ENCODE measurements at regions not wholly inside any gene's neighbourhood (a gene's known extent, or its start where the extent isn't known, plus 50 kb on each side); places are given as distances from the start of the nearest gene placed in this dataset.

- no peak overlapping the region for H3K27ac ChIP-seq (ENCODE audit: low read length)
- no peak overlapping the region for H3K4me3 ChIP-seq (ENCODE audit: low read length)
- no peaks in the 10 kb centered on the region for H3K27me3 ChIP-seq (ENCODE audit: control insufficient read depth, insufficient read depth, low read length)
- H3K36me3 ChIP-seq (ENCODE audit: control insufficient read depth, insufficient read depth, low read length), result no peaks in the 10 kb centered on the region
- no CpG with 5 or more reads among the region's 1 CpG for WGBS (ENCODE audit: insufficient coverage)
- H3K4me1 ChIP-seq (ENCODE audit: control insufficient read depth, insufficient read depth, low read length), result no peaks in the 10 kb centered on the region
- DNase-seq, result no peak
- no peaks in the 10 kb centered on the region for H3K9me3 ChIP-seq (replicated peaks; ENCODE audit: control insufficient read depth, low read depth, low read length)
Observed at GRCh38 chr3:77902675-77903074, 862.8 kb downstream of the ROBO2 start.

- Histone ChIP-seq H3K27ac (ENCODE audit: low read length) (no peak overlapping the region), H3K4me3 (ENCODE audit: low read length) (no peak overlapping the region), H3K36me3 (ENCODE audit: control insufficient read depth, insufficient read depth, low read length) (no peaks in the 10 kb centered on the region), H3K4me1 (ENCODE audit: control insufficient read depth, insufficient read depth, low read length) (no peaks in the 10 kb centered on the region), H3K27me3 (ENCODE audit: control insufficient read depth, insufficient read depth, low read length) (no peaks in the 10 kb centered on the region), H3K9me3 (replicated peaks; ENCODE audit: control insufficient read depth, low read depth, low read length) (no peaks in the 10 kb centered on the region)
- DNase-seq, result no peak
- WGBS (ENCODE audit: insufficient coverage), result no CpG with 5 or more reads among the region's 3 CpGs
Observed at GRCh38 chr3:77906102-77906709, 866.3 kb downstream of the ROBO2 start.

- WGBS (ENCODE audit: insufficient coverage), result 83% methylated on average over 2 of the region's 3 CpGs
- H3K36me3 ChIP-seq (ENCODE audit: control insufficient read depth, insufficient read depth, low read length), result no peaks in the 10 kb centered on the region
- no peak overlapping the region for H3K27ac ChIP-seq (ENCODE audit: low read length)
- DNase-seq, result no peak
- no peaks in the 10 kb centered on the region for H3K4me1 ChIP-seq (ENCODE audit: control insufficient read depth, insufficient read depth, low read length)
- no peak overlapping the region for H3K4me3 ChIP-seq (ENCODE audit: low read length)
- H3K9me3 ChIP-seq (replicated peaks; ENCODE audit: control insufficient read depth, low read depth, low read length), result no peaks in the 10 kb centered on the region
- H3K27me3 ChIP-seq (ENCODE audit: control insufficient read depth, insufficient read depth, low read length), result no peaks in the 10 kb centered on the region
Observed at GRCh38 chr3:77913524-77914174, 873.8 kb downstream of the ROBO2 start.

GRCh38 chr3:77915336-77915735 lies 875.4 kb downstream of the ROBO2 start:
- no peak for DNase-seq
- Histone ChIP-seq H3K4me1 (ENCODE audit: control insufficient read depth, insufficient read depth, low read length) (no peaks in the 10 kb centered on the region), H3K27ac (ENCODE audit: low read length) (no peak overlapping the region), H3K4me3 (ENCODE audit: low read length) (no peak overlapping the region), H3K36me3 (ENCODE audit: control insufficient read depth, insufficient read depth, low read length) (no peaks in the 10 kb centered on the region), H3K27me3 (ENCODE audit: control insufficient read depth, insufficient read depth, low read length) (no peaks in the 10 kb centered on the region), H3K9me3 (replicated peaks; ENCODE audit: control insufficient read depth, low read depth, low read length) (no peaks in the 10 kb centered on the region)
- no CpG with 5 or more reads among the region's 2 CpGs for WGBS (ENCODE audit: insufficient coverage)

- H3K27ac ChIP-seq (ENCODE audit: low read length), result no peak overlapping the region
- no peak overlapping the region for H3K4me3 ChIP-seq (ENCODE audit: low read length)
- no peaks in the 10 kb centered on the region for H3K4me1 ChIP-seq (ENCODE audit: control insufficient read depth, insufficient read depth, low read length)
- H3K27me3 ChIP-seq (ENCODE audit: control insufficient read depth, insufficient read depth, low read length), result no peaks in the 10 kb centered on the region
- H3K9me3 ChIP-seq (replicated peaks; ENCODE audit: control insufficient read depth, low read depth, low read length), result peaks cover 6% of the 10 kb centered on the region
- no peaks in the 10 kb centered on the region for H3K36me3 ChIP-seq (ENCODE audit: control insufficient read depth, insufficient read depth, low read length)
- WGBS (ENCODE audit: insufficient coverage), result no CpG with 5 or more reads among the region's 2 CpGs
- no peak for DNase-seq
Observed at GRCh38 chr3:77917225-77917624, 877.3 kb downstream of the ROBO2 start.

GRCh38 chr3:77919244-77919643 lies 879.3 kb downstream of the ROBO2 start:
- H3K4me1 ChIP-seq (ENCODE audit: control insufficient read depth, insufficient read depth, low read length), result no peaks in the 10 kb centered on the region
- H3K27ac ChIP-seq (ENCODE audit: low read length), result no peak overlapping the region
- no peaks in the 10 kb centered on the region for H3K36me3 ChIP-seq (ENCODE audit: control insufficient read depth, insufficient read depth, low read length)
- no peaks in the 10 kb centered on the region for H3K27me3 ChIP-seq (ENCODE audit: control insufficient read depth, insufficient read depth, low read length)
- H3K4me3 ChIP-seq (ENCODE audit: low read length), result no peak overlapping the region
- H3K9me3 ChIP-seq (replicated peaks; ENCODE audit: control insufficient read depth, low read depth, low read length), result peaks cover 6% of the 10 kb centered on the region
- no peak for DNase-seq

- peak; percentile 75 for DNase-seq
- Histone ChIP-seq H3K27me3 (ENCODE audit: control insufficient read depth, insufficient read depth, low read length) (no peaks in the 10 kb centered on the region), H3K4me3 (ENCODE audit: low read length) (no peak overlapping the region), H3K27ac (ENCODE audit: low read length) (peak overlapping the region; percentile 57), H3K36me3 (ENCODE audit: control insufficient read depth, insufficient read depth, low read length) (no peaks in the 10 kb centered on the region), H3K4me1 (ENCODE audit: control insufficient read depth, insufficient read depth, low read length) (peaks cover 3% of the 10 kb centered on the region), H3K9me3 (replicated peaks; ENCODE audit: control insufficient read depth, low read depth, low read length) (no peaks in the 10 kb centered on the region)
- WGBS (ENCODE audit: insufficient coverage), result 43% methylated on average over 5 of the region's 9 CpGs
Observed at GRCh38 chr3:77931255-77932009, 891.5 kb downstream of the ROBO2 start.

- Histone ChIP-seq H3K36me3 (ENCODE audit: control insufficient read depth, insufficient read depth, low read length) (no peaks in the 10 kb centered on the region), H3K27me3 (ENCODE audit: control insufficient read depth, insufficient read depth, low read length) (no peaks in the 10 kb centered on the region), H3K9me3 (replicated peaks; ENCODE audit: control insufficient read depth, low read depth, low read length) (no peaks in the 10 kb centered on the region), H3K4me3 (ENCODE audit: low read length) (no peak overlapping the region), H3K4me1 (ENCODE audit: control insufficient read depth, insufficient read depth, low read length) (peaks cover 3% of the 10 kb centered on the region), H3K27ac (ENCODE audit: low read length) (no peak overlapping the region)
- WGBS (ENCODE audit: insufficient coverage), result no CpG with 5 or more reads among the region's 1 CpG
- no peak for DNase-seq
Observed at GRCh38 chr3:77932926-77933325, 893.0 kb downstream of the ROBO2 start.

- Histone ChIP-seq H3K9me3 (replicated peaks; ENCODE audit: control insufficient read depth, low read depth, low read length) (no peaks in the 10 kb centered on the region), H3K27me3 (ENCODE audit: control insufficient read depth, insufficient read depth, low read length) (no peaks in the 10 kb centered on the region), H3K27ac (ENCODE audit: low read length) (no peak overlapping the region), H3K36me3 (ENCODE audit: control insufficient read depth, insufficient read depth, low read length) (no peaks in the 10 kb centered on the region), H3K4me1 (ENCODE audit: control insufficient read depth, insufficient read depth, low read length) (peaks cover 3% of the 10 kb centered on the region), H3K4me3 (ENCODE audit: low read length) (no peak overlapping the region)
- no CpG with 5 or more reads among the region's 2 CpGs for WGBS (ENCODE audit: insufficient coverage)
- no peak for DNase-seq
Observed at GRCh38 chr3:77933926-77934325, 894.0 kb downstream of the ROBO2 start.

- no peaks in the 10 kb centered on the region for H3K4me1 ChIP-seq (ENCODE audit: control insufficient read depth, insufficient read depth, low read length)
- no peaks in the 10 kb centered on the region for H3K9me3 ChIP-seq (replicated peaks; ENCODE audit: control insufficient read depth, low read depth, low read length)
- H3K27me3 ChIP-seq (ENCODE audit: control insufficient read depth, insufficient read depth, low read length), result no peaks in the 10 kb centered on the region
- no peaks in the 10 kb centered on the region for H3K36me3 ChIP-seq (ENCODE audit: control insufficient read depth, insufficient read depth, low read length)
- no peak overlapping the region for H3K4me3 ChIP-seq (ENCODE audit: low read length)
- no peak overlapping the region for H3K27ac ChIP-seq (ENCODE audit: low read length)
- no peak for DNase-seq
- no CpG with 5 or more reads among the region's 1 CpG for WGBS (ENCODE audit: insufficient coverage)
Observed at GRCh38 chr3:77935418-77935817, 895.5 kb downstream of the ROBO2 start.

All from muscle of leg (tissue), 3 donors.